ENCODE measurements at regions not wholly inside any gene's neighbourhood (a gene's known extent, or its start where the extent isn't known, plus 50 kb on each side); places are given as distances from the start of the nearest gene placed in this dataset.
A peak's percentile ranks its signal among the peaks of the same experiment; 100 is the strongest.

DNA sequence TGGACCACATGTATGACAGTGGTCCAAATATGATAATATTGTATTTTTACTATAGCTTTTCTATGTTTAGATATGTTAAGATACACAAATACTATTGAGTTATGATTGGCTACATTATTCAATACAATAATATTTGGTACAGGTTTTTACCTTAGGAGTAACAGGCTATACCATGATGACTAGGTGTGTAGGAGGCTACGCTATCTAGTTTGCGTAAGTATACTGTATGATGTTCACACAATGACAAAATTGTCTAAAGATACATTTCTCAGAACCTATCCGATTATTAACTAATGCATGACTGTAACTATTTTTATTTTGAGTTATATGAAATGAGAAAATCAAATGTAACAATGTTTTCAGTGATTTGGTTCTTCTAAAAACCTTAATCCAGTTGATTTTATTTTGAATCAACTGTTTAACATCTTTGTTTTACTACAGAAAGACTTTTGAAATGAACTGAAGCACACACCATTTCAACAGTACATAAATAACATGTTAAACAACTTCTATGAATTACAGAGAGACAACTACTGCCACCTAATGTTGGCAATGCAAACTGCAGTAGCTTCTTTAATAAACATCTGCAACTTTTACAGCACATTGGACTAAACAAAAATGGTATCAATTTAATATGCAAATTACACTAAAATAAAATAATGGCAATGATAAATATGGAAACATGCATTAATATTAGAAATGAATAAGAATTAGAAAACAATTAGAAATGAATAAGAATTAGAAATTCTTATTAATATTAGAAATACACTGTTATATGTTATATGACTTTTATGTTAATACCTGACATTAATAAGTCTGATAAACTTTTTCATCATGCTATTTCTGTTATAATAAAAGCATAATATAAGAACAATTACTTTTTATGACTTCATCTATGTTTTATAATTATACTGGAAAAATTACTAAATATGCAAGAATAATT is 255.7 kb downstream of the MBNL1 start:
- intact Hi-C loops (cut with micrococcal nuclease), result loop anchor here (5.0 kb wide), 1 partner anchor 52 kb away; no protein-coding TSS in a partner anchor
- Mint-ChIP-seq H3K27ac (no peak overlapping the region), H3K27me3 (no peaks in the 10 kb centered on the region), H3K4me1 (ENCODE audit: low read depth) (no peaks in the 10 kb centered on the region), H3K4me3 (no peak overlapping the region), H3K36me3 (ENCODE audit: low read depth) (no peaks in the 10 kb centered on the region), H3K9me3 (no peaks in the 10 kb centered on the region)
- DNase-seq (peak; percentile 72), ATAC-seq (peak; percentile 60)
- POLR2A ChIA-PET, result interaction anchor here (0.7 kb wide), 1 partner anchor 562 kb away, joined by 3 read pairs; no protein-coding TSS in a partner anchor
- peak; percentile 88 for TF ChIP-seq CTCF (IDR thresholded peaks at IDR 0.05)
- CTCF ChIA-PET, result interaction anchor here (0.7 to 2.6 kb wide), 11 partner anchors 9 to 482 kb away, joined by 3 to 15 read pairs (median 4); no protein-coding TSS in a partner anchor

GRCh38 chr3:152531717-152532116 is 263.0 kb downstream of the MBNL1 start:
- H3K36me3 Mint-ChIP-seq (ENCODE audit: low read depth), result peaks cover 2% of the 10 kb centered on the region
- DNase-seq, result no peak
- no peak overlapping the region for H3K4me3 Mint-ChIP-seq
- ChIA-PET CTCF (interaction anchor here (1.5 kb wide), 1 partner anchor 60 kb away, joined by 3 read pairs; no protein-coding TSS in a partner anchor), POLR2A (no interaction called here)
- peaks cover 11% of the 10 kb centered on the region for H3K9me3 Mint-ChIP-seq
- H3K27ac Mint-ChIP-seq, result no peak overlapping the region
- intact Hi-C loops (cut with micrococcal nuclease), result no loop called here
- ATAC-seq, result no peak
- no peaks in the 10 kb centered on the region for H3K4me1 Mint-ChIP-seq (ENCODE audit: low read depth)
- H3K27me3 Mint-ChIP-seq, result peaks cover 4% of the 10 kb centered on the region
- TF ChIP-seq CTCF (IDR thresholded peaks at IDR 0.05), result no peak

DNA sequence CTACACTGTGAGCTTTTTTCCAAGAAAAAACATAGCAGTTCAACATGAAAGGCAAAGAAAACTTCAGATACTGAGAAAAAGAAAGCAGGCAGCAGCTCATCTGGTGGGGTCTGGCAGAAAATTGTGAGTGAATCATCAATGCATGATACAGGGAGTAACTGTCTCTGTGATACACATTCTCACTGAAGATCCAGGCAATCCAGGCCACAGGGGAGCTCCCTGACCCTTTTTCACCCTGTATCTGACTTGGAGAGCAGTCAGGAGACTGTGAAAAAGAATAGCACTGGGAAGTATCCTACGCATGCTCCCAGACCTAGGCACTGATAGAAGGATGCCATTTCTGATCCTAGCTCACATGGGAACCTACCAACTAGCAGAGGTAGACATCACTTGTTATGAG is 269.8 kb downstream of the MBNL1 start:
- peaks cover 14% of the 10 kb centered on the region for H3K9me3 Mint-ChIP-seq
- H3K27ac Mint-ChIP-seq, result no peak overlapping the region
- TF ChIP-seq CTCF (IDR thresholded peaks at IDR 0.05), result no peak
- no peak for DNase-seq
- intact Hi-C loops (cut with micrococcal nuclease), result no loop called here
- H3K36me3 Mint-ChIP-seq (ENCODE audit: low read depth), result peaks cover 2% of the 10 kb centered on the region
- ChIA-PET POLR2A (interaction anchor here (0.6 kb wide), 1 partner anchor 412 kb away, joined by 3 read pairs; no protein-coding TSS in a partner anchor), CTCF (interaction anchor here (0.6 kb wide), 1 partner anchor 57 kb away, joined by 3 read pairs; no protein-coding TSS in a partner anchor)
- peaks cover 14% of the 10 kb centered on the region for H3K27me3 Mint-ChIP-seq
- H3K4me1 Mint-ChIP-seq (ENCODE audit: low read depth), result no peaks in the 10 kb centered on the region
- H3K4me3 Mint-ChIP-seq, result no peak overlapping the region
- ATAC-seq, result no peak

GRCh38 chr3:152539191-152539764 is 270.5 kb downstream of the MBNL1 start:
- intact Hi-C loops (cut with micrococcal nuclease), result no loop called here
- TF ChIP-seq CTCF (IDR thresholded peaks at IDR 0.05), result no peak
- CTCF ChIA-PET, result no interaction called here
- Mint-ChIP-seq H3K4me3 (no peak overlapping the region), H3K27ac (no peak overlapping the region), H3K27me3 (peaks cover 14% of the 10 kb centered on the region), H3K36me3 (ENCODE audit: low read depth) (no peaks in the 10 kb centered on the region), H3K9me3 (peaks cover 14% of the 10 kb centered on the region), H3K4me1 (ENCODE audit: low read depth) (no peaks in the 10 kb centered on the region)
- DNase-seq (no peak), ATAC-seq (no peak)
- POLR2A ChIA-PET, result no interaction called here

DNA sequence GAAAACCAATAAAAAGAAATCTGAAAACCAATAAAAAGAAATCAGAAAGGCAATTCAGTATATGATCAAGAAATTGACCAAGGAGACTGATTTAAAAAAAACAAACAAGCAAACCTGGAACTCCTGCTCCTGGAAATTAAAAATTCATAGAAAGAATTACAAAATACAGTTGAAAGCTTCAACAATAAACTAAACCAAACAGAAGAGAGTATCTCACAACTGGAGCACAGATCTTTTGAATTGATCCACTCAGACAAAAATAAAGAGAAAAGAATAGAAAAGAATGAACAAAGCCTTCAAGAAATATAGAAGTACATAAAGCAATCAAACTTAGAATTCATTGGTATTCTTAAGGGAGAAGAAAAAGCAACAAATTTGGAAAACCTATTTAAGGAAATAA is 271.4 kb downstream of the MBNL1 start:
- ATAC-seq (no peak), DNase-seq (no peak)
- intact Hi-C loops (cut with micrococcal nuclease), result no loop called here
- no peak for TF ChIP-seq CTCF (IDR thresholded peaks at IDR 0.05)
- H3K36me3 Mint-ChIP-seq (ENCODE audit: low read depth), result no peaks in the 10 kb centered on the region
- H3K27me3 Mint-ChIP-seq, result peaks cover 17% of the 10 kb centered on the region
- ChIA-PET POLR2A (no interaction called here), CTCF (interaction anchor here (0.8 kb wide), 1 partner anchor 19 kb away, joined by 4 read pairs; no protein-coding TSS in a partner anchor)
- peaks cover 10% of the 10 kb centered on the region for H3K9me3 Mint-ChIP-seq
- no peaks in the 10 kb centered on the region for H3K4me1 Mint-ChIP-seq (ENCODE audit: low read depth)
- H3K4me3 Mint-ChIP-seq, result no peak overlapping the region
- no peak overlapping the region for H3K27ac Mint-ChIP-seq
